Caco-2 (cell line): ENCODE measurements at regions not wholly inside any gene's neighbourhood (a gene's known extent, or its start where the extent isn't known, plus 50 kb on each side); places are given as distances from the start of the nearest gene placed in this dataset.

Experiments used
- BruUV-seq: library from RNA; stranded (reverse); fragments of 400-500 nt; replicated peaks from 2 replicates; lab custom pipeline; 2021; lab: Mats Ljungman, UMichigan
- CTCF ChIA-PET: fragments of 300-600 bp; sonication (Branson Sonifier 250); formaldehyde crosslinking; loops from one replicate; lab custom pipeline; 2022; ENCODE audit warnings: antibody characterized with exemption; lab: Charles Lee
- POLR2A ChIA-PET: fragments of 300-600 bp; sonication (Branson Sonifier 250); formaldehyde crosslinking; loops from one replicate; lab custom pipeline; 2022; ENCODE audit warnings: antibody characterized with exemption; lab: Charles Lee
- DNase-seq, 2 experiments: peaks; one replicate each; pipeline versions ENCODE4 v3.0.0 to v3.0.0-alpha.2; 2020 to 2022
- H3K27me3 ChIP-seq: replicated peaks from 2 replicates; pipeline ENCODE4 v1.6.0; 2011; ENCODE audit warnings: low read length; ENCODE audit not compliant: control insufficient read depth, insufficient read depth
- H3K36me3 ChIP-seq: 2 replicates; pipeline ENCODE4 v1.5.1; 2011; ENCODE audit warnings: low read length; ENCODE audit not compliant: control insufficient read depth, insufficient read depth
- H3K4me1 ChIP-seq: fragments of 250-450 bp; sonication (Bioruptor Pico); 2 replicates; pipeline ENCODE4 v1.5.1; 2020; ENCODE audit warnings: mild to moderate bottlenecking
- H3K4me3 ChIP-seq: 2 replicates; pipeline ENCODE4 v1.5.1; 2011; ENCODE audit warnings: low read depth, mild to moderate bottlenecking, control low read depth, low read length
- H3K9me3 ChIP-seq: fragments of 250-450 bp; sonication (Bioruptor Pico); 2 replicates; pipeline ENCODE4 v1.5.1; 2020; ENCODE audit warnings: mild to moderate bottlenecking, moderate library complexity
- H3K27ac Mint-ChIP-seq: one replicate; pipeline ENCODE4 v1.8.0; 2022; ENCODE audit warnings: mixed read lengths; ENCODE audit not compliant: unreplicated experiment
- H3K27me3 Mint-ChIP-seq: one replicate; pipeline ENCODE4 v1.8.0; 2022; ENCODE audit warnings: mixed read lengths; ENCODE audit not compliant: insufficient read depth, unreplicated experiment
- H3K36me3 Mint-ChIP-seq: one replicate; pipeline ENCODE4 v1.8.0; 2022; ENCODE audit warnings: mild to moderate bottlenecking, mixed read lengths; ENCODE audit not compliant: insufficient read depth, unreplicated experiment
- H3K4me1 Mint-ChIP-seq: one replicate; pipeline ENCODE4 v1.8.0; 2022; ENCODE audit warnings: low read depth, mixed read lengths; ENCODE audit not compliant: unreplicated experiment
- H3K4me3 Mint-ChIP-seq: one replicate; pipeline ENCODE4 v1.8.0; 2022; ENCODE audit warnings: mild to moderate bottlenecking, moderate library complexity, mixed read lengths; ENCODE audit not compliant: unreplicated experiment
- H3K9me3 Mint-ChIP-seq: one replicate; pipeline ENCODE4 v1.8.0; 2022; ENCODE audit warnings: mixed read lengths; ENCODE audit not compliant: unreplicated experiment
- intact Hi-C: fragments of 100-400 bp; cut with micrococcal nuclease; formaldehyde crosslinking; loops from one replicate; pipeline ENCODE4 v1.10.0; 2022; ENCODE audit not compliant: unreplicated experiment
- TF ChIP-seq, protein P1 (sequence below), 2 experiments: fragments of 200-600 bp in 1 of 2; IDR thresholded peaks; 1 replicate in 1 of 2; 2 replicates in 1 of 2; pipeline versions ENCODE4 v1.5.1 to v1.8.0; 2011 to 2022; ENCODE audit warnings: antibody characterized with exemption in 1 of 2, control low read depth in 1 of 2, inconsistent platforms in 1 of 2, low read depth in 1 of 2, low read length in 1 of 2, mild to moderate bottlenecking in 1 of 2, moderate library complexity in 1 of 2; ENCODE audit not compliant: insufficient read depth in 1 of 2, severe bottlenecking in 1 of 2, unreplicated experiment in 1 of 2

DNA sequence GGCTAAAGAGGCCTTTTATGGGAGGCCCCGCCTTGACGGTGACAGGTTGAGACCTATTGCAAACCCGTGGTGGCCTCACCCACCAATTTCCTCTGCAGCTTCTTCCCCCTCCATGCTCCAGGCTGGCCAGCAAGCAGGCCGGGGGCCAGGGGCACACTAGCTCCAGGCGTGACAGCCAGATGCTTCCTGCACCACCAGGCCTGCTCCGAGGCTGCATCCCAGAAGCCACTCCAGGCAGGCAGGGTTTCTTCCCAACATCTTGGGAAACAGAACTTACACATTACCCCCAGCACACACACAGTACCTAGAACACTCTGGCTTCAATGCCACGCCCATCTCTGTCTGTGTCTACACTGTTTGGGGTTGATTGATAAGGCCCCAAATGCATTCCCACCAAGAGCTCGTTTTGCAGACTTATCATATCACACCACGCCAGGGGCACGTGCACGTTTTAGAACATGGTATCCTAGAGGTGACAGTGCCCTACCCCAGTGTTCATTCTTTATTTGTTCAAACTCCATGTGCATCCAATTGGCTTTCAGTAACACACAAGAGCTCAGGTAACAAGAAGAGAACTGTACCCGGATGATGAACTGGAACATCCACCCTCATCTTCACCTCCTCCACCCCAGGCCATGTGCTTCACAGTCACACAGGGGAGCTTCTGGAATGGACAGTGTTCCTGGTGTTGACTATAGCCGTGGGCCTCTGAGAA, 221.4 kb upstream of the RREB1 start:
- H3K27me3 ChIP-seq = no peaks in the 10 kb centered on the region
- CTCF ChIA-PET = no interaction called here
- Mint-ChIP-seq H3K27me3 (no peaks in the 10 kb centered on the region), H3K27ac (no peak overlapping the region), H3K36me3 (no peaks in the 10 kb centered on the region), H3K9me3 (no peaks in the 10 kb centered on the region), H3K4me3 (no peak overlapping the region), H3K4me1 (peaks cover 18% of the 10 kb centered on the region)
- no peak overlapping the region for H3K4me3 ChIP-seq
- H3K36me3 ChIP-seq = no peaks in the 10 kb centered on the region
- intact Hi-C loops = no loop called here
- no TSS peak for BruUV-seq
- peaks cover 33% of the 10 kb centered on the region for H3K4me1 ChIP-seq
- no peak for DNase-seq
- no peaks in the 10 kb centered on the region for H3K9me3 ChIP-seq
- TF ChIP-seq, protein P1, sequence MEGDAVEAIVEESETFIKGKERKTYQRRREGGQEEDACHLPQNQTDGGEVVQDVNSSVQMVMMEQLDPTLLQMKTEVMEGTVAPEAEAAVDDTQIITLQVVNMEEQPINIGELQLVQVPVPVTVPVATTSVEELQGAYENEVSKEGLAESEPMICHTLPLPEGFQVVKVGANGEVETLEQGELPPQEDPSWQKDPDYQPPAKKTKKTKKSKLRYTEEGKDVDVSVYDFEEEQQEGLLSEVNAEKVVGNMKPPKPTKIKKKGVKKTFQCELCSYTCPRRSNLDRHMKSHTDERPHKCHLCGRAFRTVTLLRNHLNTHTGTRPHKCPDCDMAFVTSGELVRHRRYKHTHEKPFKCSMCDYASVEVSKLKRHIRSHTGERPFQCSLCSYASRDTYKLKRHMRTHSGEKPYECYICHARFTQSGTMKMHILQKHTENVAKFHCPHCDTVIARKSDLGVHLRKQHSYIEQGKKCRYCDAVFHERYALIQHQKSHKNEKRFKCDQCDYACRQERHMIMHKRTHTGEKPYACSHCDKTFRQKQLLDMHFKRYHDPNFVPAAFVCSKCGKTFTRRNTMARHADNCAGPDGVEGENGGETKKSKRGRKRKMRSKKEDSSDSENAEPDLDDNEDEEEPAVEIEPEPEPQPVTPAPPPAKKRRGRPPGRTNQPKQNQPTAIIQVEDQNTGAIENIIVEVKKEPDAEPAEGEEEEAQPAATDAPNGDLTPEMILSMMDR (IDR thresholded peaks at IDR 0.05; ENCODE audit: insufficient read depth in 1 of 2, low read depth in 1 of 2, low read length in 1 of 2, severe bottlenecking in 1 of 2, unreplicated experiment in 1 of 2) = no peak
- POLR2A ChIA-PET = no interaction called here

DNA sequence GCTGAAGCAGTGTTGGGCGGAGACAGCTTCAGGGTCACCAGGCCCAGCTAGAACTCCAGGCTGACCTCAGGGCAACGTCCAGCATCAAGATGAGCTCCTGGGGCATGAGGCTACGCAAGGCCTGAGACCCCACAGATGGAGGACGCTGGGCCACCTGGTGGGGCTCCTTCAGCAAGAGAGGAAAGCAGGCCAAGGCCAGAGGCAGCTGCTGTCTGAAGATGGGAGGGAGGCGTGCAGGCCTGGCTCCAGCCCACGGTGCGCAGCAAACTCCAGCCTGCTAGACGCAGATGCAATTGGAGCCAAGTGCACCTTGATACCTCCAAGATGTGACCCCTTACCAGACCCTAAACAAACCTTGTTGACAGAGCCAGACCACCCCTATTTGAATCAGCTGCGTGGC, 220.9 kb upstream of the RREB1 start:
- ChIA-PET POLR2A (no interaction called here), CTCF (no interaction called here)
- Histone ChIP-seq H3K4me1 (peaks cover 35% of the 10 kb centered on the region), H3K27me3 (no peaks in the 10 kb centered on the region), H3K9me3 (no peaks in the 10 kb centered on the region), H3K4me3 (no peak overlapping the region), H3K36me3 (no peaks in the 10 kb centered on the region)
- TF ChIP-seq, protein P1 (IDR thresholded peaks at IDR 0.05; ENCODE audit: insufficient read depth in 1 of 2, low read depth in 1 of 2, low read length in 1 of 2, severe bottlenecking in 1 of 2, unreplicated experiment in 1 of 2) = no peak
- Mint-ChIP-seq H3K27me3 (no peaks in the 10 kb centered on the region), H3K27ac (no peak overlapping the region), H3K4me1 (peaks cover 24% of the 10 kb centered on the region), H3K4me3 (no peak overlapping the region), H3K9me3 (no peaks in the 10 kb centered on the region), H3K36me3 (no peaks in the 10 kb centered on the region)
- no peak for DNase-seq
- BruUV-seq = no TSS peak
- intact Hi-C loops = no loop called here

DNA sequence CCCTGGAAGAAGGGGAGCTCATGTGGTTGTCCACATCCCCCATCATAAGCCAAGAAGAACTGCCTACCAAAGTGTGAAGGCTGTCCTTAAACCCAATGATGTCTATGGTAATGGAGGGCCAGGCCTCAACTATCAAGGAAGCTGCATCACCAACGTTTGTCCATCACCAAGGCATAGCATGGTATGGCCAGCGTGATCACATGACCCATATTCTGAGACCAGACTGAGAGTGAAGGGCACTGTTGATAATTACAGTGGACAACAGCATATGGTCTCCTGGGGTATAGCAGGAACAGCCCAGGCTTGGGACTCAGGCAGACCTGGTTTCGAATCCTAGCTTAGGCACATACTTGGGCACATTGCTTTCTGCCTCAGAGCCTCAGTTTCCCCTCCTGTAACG, 218.2 kb upstream of the RREB1 start:
- ChIA-PET POLR2A (no interaction called here), CTCF (no interaction called here)
- no peaks in the 10 kb centered on the region for H3K9me3 ChIP-seq
- no peaks in the 10 kb centered on the region for H3K27me3 ChIP-seq
- intact Hi-C loops = no loop called here
- Mint-ChIP-seq H3K4me1 (peaks cover 24% of the 10 kb centered on the region), H3K4me3 (no peak overlapping the region), H3K27ac (peak overlapping the region; percentile 58), H3K36me3 (no peaks in the 10 kb centered on the region), H3K9me3 (no peaks in the 10 kb centered on the region), H3K27me3 (no peaks in the 10 kb centered on the region)
- H3K4me1 ChIP-seq = peaks cover 42% of the 10 kb centered on the region
- no peak for DNase-seq
- H3K4me3 ChIP-seq = no peak overlapping the region
- TF ChIP-seq, protein P1 (IDR thresholded peaks at IDR 0.05; ENCODE audit: insufficient read depth in 1 of 2, low read depth in 1 of 2, low read length in 1 of 2, severe bottlenecking in 1 of 2, unreplicated experiment in 1 of 2) = no peak
- H3K36me3 ChIP-seq = no peaks in the 10 kb centered on the region
- no TSS peak for BruUV-seq
